ENCODE measurements at regions not wholly inside any gene's neighbourhood (a gene's known extent, or its start where the extent isn't known, plus 50 kb on each side); places are given as distances from the start of the nearest gene placed in this dataset.

- no peaks in the 10 kb centered on the region for H3K36me3 ChIP-seq
- H3K4me1 ChIP-seq = no peaks in the 10 kb centered on the region
- intact Hi-C loops (cut with DNase I) = no loop called here
- no peak overlapping the region for H3K27ac ChIP-seq
- H3K4me3 ChIP-seq (replicated peaks in 1 of 3) = no peak overlapping the region
- TF ChIP-seq POLR2A (IDR thresholded peaks at IDR 0.05) = no peak
- TF ChIP-seq CTCF (IDR thresholded peaks at IDR 0.05) = no peak
- 62 to 93% methylated on average over 2 of the region's 2 CpGs for WGBS, 2 donors
- H3K27me3 ChIP-seq = no peaks in the 10 kb centered on the region
- no peaks in the 10 kb centered on the region for H3K9me3 ChIP-seq
- no peak for DNase-seq
Measured at GRCh38 chrX:34879346-34879745, 63.2 kb upstream of the FAM47B start.

- TF ChIP-seq CTCF (IDR thresholded peaks at IDR 0.05) (no peak), POLR2A (IDR thresholded peaks at IDR 0.05) (no peak)
- no peak for DNase-seq
- no peak overlapping the region for H3K4me3 ChIP-seq (replicated peaks in 1 of 3)
- no peak overlapping the region for H3K27ac ChIP-seq
- WGBS, 2 donors = 71 to 85% methylated on average over 4 of the region's 4 CpGs
- H3K9me3 ChIP-seq = no peaks in the 10 kb centered on the region
- no peaks in the 10 kb centered on the region for H3K36me3 ChIP-seq
- intact Hi-C loops (cut with DNase I) = no loop called here
- no peaks in the 10 kb centered on the region for H3K4me1 ChIP-seq
- no peaks in the 10 kb centered on the region for H3K27me3 ChIP-seq
Measured at GRCh38 chrX:34879886-34880285, 62.7 kb upstream of the FAM47B start.

- no peaks in the 10 kb centered on the region for H3K9me3 ChIP-seq
- no peak overlapping the region for H3K4me3 ChIP-seq (replicated peaks in 1 of 3)
- intact Hi-C loops (cut with DNase I) = no loop called here
- H3K36me3 ChIP-seq = no peaks in the 10 kb centered on the region
- H3K27ac ChIP-seq = no peak overlapping the region
- DNase-seq = no peak
- WGBS, 2 donors = 88 to 94% methylated on average over 2 of the region's 2 CpGs
- H3K27me3 ChIP-seq = no peaks in the 10 kb centered on the region
- TF ChIP-seq CTCF (IDR thresholded peaks at IDR 0.05) = no peak
- TF ChIP-seq POLR2A (IDR thresholded peaks at IDR 0.05) = no peak
- H3K4me1 ChIP-seq = no peaks in the 10 kb centered on the region
Measured at GRCh38 chrX:34880656-34881055, 61.9 kb upstream of the FAM47B start.

- no peaks in the 10 kb centered on the region for H3K4me1 ChIP-seq
- no peak overlapping the region for H3K4me3 ChIP-seq (replicated peaks in 1 of 3)
- no peak for DNase-seq
- WGBS, 2 donors = 90 to 93% methylated on average over 5 of the region's 5 CpGs
- H3K27me3 ChIP-seq = no peaks in the 10 kb centered on the region
- no peak for TF ChIP-seq CTCF (IDR thresholded peaks at IDR 0.05)
- no peak for TF ChIP-seq POLR2A (IDR thresholded peaks at IDR 0.05)
- no peak overlapping the region for H3K27ac ChIP-seq
- no peaks in the 10 kb centered on the region for H3K9me3 ChIP-seq
- H3K36me3 ChIP-seq = no peaks in the 10 kb centered on the region
- intact Hi-C loops (cut with DNase I) = no loop called here
Measured at GRCh38 chrX:34881671-34882070, 60.9 kb upstream of the FAM47B start.

- no peaks in the 10 kb centered on the region for H3K4me1 ChIP-seq
- intact Hi-C loops (cut with DNase I) = no loop called here
- H3K27me3 ChIP-seq = no peaks in the 10 kb centered on the region
- TF ChIP-seq CTCF (IDR thresholded peaks at IDR 0.05) = no peak
- TF ChIP-seq POLR2A (IDR thresholded peaks at IDR 0.05) = no peak
- no peak overlapping the region for H3K27ac ChIP-seq
- H3K9me3 ChIP-seq = no peaks in the 10 kb centered on the region
- no peaks in the 10 kb centered on the region for H3K36me3 ChIP-seq
- no peak overlapping the region for H3K4me3 ChIP-seq (replicated peaks in 1 of 3)
- DNase-seq = no peak
- WGBS, 2 donors = 77 to 82% methylated on average over 2 of the region's 2 CpGs
Measured at GRCh38 chrX:34884817-34885216, 57.8 kb upstream of the FAM47B start.

Measured in thyroid gland (tissue), 4 donors.